Keratinocyte (primary cell): ENCODE measurements at regions not wholly inside any gene's neighbourhood (a gene's known extent, or its start where the extent isn't known, plus 50 kb on each side); places are given as distances from the start of the nearest gene placed in this dataset.

Experiments
- DNase-seq: peaks from one replicate; pipeline ENCODE4 v3.0.0-alpha.2; 2011; ENCODE audit warnings: low read depth, missing footprints, low spot score
- FAIRE-seq: peaks from 2 replicates; lab custom pipeline; 2011; peaks lifted over from hg19 to GRCh38; lab: Jason Lieb, UNC
- H2AFZ ChIP-seq: 2 replicates; pipeline ENCODE4 v1.6.0; 2012; ENCODE audit warnings: low read length, control low read depth, inconsistent platforms; ENCODE audit not compliant: control insufficient read depth
- H3K27ac ChIP-seq: 2 replicates; pipeline ENCODE4 v1.5.1; 2011; ENCODE audit warnings: low read length; ENCODE audit not compliant: control insufficient read depth, insufficient read depth
- H3K27me3 ChIP-seq: 3 replicates; pipeline ENCODE4 v1.6.0; 2011; ENCODE audit warnings: low read length; ENCODE audit not compliant: control insufficient read depth, insufficient read depth; ENCODE audit errors: extremely low read depth
- H3K36me3 ChIP-seq, 2 experiments: 2 replicates in 1 of 2; 3 replicates in 1 of 2; pipeline ENCODE4 v1.5.1; 2011; ENCODE audit warnings: low read length in 2 of 2, mild to moderate bottlenecking in 1 of 2; ENCODE audit not compliant: control insufficient read depth in 2 of 2, insufficient read depth in 2 of 2; ENCODE audit errors: extremely low read depth in 1 of 2
- H3K4me1 ChIP-seq: 3 replicates; pipeline ENCODE4 v1.5.1; 2011; ENCODE audit warnings: low read length; ENCODE audit not compliant: control insufficient read depth, insufficient read depth; ENCODE audit errors: extremely low read depth
- H3K4me2 ChIP-seq: 3 replicates; pipeline ENCODE4 v1.6.0; 2011; ENCODE audit warnings: low read depth, low read length; ENCODE audit not compliant: control insufficient read depth, insufficient read depth; ENCODE audit errors: extremely low read depth
- H3K4me3 ChIP-seq, 3 experiments: fragments of 200-600 bp in 1 of 3; sonication (generic) in 1 of 3; 2 replicates in 2 of 3; 3 replicates in 1 of 3; pipeline ENCODE4 v1.5.1; 2011 to 2016; ENCODE audit warnings: low read length in 3 of 3, mild to moderate bottlenecking in 3 of 3, control low read depth in 2 of 3, inconsistent platforms in 1 of 3, low read depth in 1 of 3, mixed read lengths in 1 of 3, mixed run types in 1 of 3, moderate library complexity in 1 of 3; ENCODE audit not compliant: control insufficient read depth in 2 of 3, insufficient read depth in 2 of 3; ENCODE audit errors: extremely low read depth in 1 of 3
- H3K79me2 ChIP-seq: 2 replicates; pipeline ENCODE4 v1.6.0; 2012; ENCODE audit warnings: low read length; ENCODE audit not compliant: control insufficient read depth, insufficient read depth
- H3K9ac ChIP-seq: 3 replicates; pipeline ENCODE4 v1.6.0; 2011; ENCODE audit warnings: low read length; ENCODE audit not compliant: control insufficient read depth, insufficient read depth; ENCODE audit errors: extremely low read depth
- H3K9me1 ChIP-seq: 3 replicates; pipeline ENCODE4 v1.6.0; 2011; ENCODE audit warnings: low read length; ENCODE audit not compliant: control insufficient read depth, insufficient read depth; ENCODE audit errors: extremely low read depth
- H3K9me3 ChIP-seq: 2 replicates; pipeline ENCODE4 v1.5.1; 2012; ENCODE audit warnings: low read depth, low read length; ENCODE audit not compliant: control insufficient read depth
- H4K20me1 ChIP-seq: 3 replicates; pipeline ENCODE4 v1.6.0; 2011; ENCODE audit warnings: low read length; ENCODE audit not compliant: control insufficient read depth, insufficient read depth; ENCODE audit errors: extremely low read depth
- CTCF ChIP-seq, 3 experiments: IDR thresholded peaks in 1 of 3; conservative IDR thresholded peaks in 1 of 3; optimal IDR thresholded peaks in 1 of 3; 2 replicates in 2 of 3; 3 replicates in 1 of 3; pipeline versions ENCODE3 to v1.5.1; 2011; ENCODE audit warnings: low read length in 3 of 3, mild to moderate bottlenecking in 3 of 3, moderate library complexity in 2 of 3, control low read depth in 1 of 3, inconsistent platforms in 1 of 3; ENCODE audit not compliant: insufficient read depth in 2 of 3; ENCODE audit errors: extremely low read depth in 1 of 3
- EZH2 ChIP-seq: IDR thresholded peaks from one replicate; pipeline ENCODE4 v1.6.1; 2012; ENCODE audit warnings: inconsistent platforms, mild to moderate bottlenecking, low read length, moderate library complexity
- dilution Hi-C: fragments of 300-500 bp; cut with MboI; formaldehyde crosslinking; loops from one replicate; pipeline ENCODE4 v1.7.0; 2020; ENCODE audit warnings: low sequenced_read_pairs; ENCODE audit not compliant: extremely low pct_ligation_motif_present

GRCh38 chr1:244335456-244335855 is 116.3 kb downstream of the ADSS2 start:
- no peak overlapping the region for H3K4me3 ChIP-seq
- H3K9me1 ChIP-seq, result no peaks in the 10 kb centered on the region
- no peaks in the 10 kb centered on the region for H4K20me1 ChIP-seq
- TF ChIP-seq EZH2, result no peak
- TF ChIP-seq CTCF (optimal IDR thresholded peaks at IDR 0.05 in 1 of 3, IDR thresholded peaks at IDR 0.05 in 1 of 3, conservative IDR thresholded peaks at IDR 0.05 in 1 of 3; ENCODE audit: extremely low read depth in 1 of 3, insufficient read depth in 2 of 3, low read length in 3 of 3), result no peak
- H3K27me3 ChIP-seq, result no peaks in the 10 kb centered on the region
- dilution Hi-C loops, result no loop called here
- no peaks in the 10 kb centered on the region for H3K9me3 ChIP-seq
- no peaks in the 10 kb centered on the region for H3K4me1 ChIP-seq
- DNase-seq (no peak), FAIRE-seq (no peak)
- no peak overlapping the region for H3K4me2 ChIP-seq
- no peaks in the 10 kb centered on the region for H3K36me3 ChIP-seq
- H2AFZ ChIP-seq, result no peak overlapping the region
- no peaks in the 10 kb centered on the region for H3K79me2 ChIP-seq
- H3K27ac ChIP-seq, result no peak overlapping the region
- no peak overlapping the region for H3K9ac ChIP-seq

- H3K9ac ChIP-seq, result no peak overlapping the region
- H3K9me3 ChIP-seq, result no peaks in the 10 kb centered on the region
- FAIRE-seq (no peak), DNase-seq (no peak)
- no peak overlapping the region for H3K27ac ChIP-seq
- no peaks in the 10 kb centered on the region for H4K20me1 ChIP-seq
- H3K4me2 ChIP-seq, result no peak overlapping the region
- H3K9me1 ChIP-seq, result no peaks in the 10 kb centered on the region
- H3K79me2 ChIP-seq, result no peaks in the 10 kb centered on the region
- TF ChIP-seq EZH2, result no peak
- no peak for TF ChIP-seq CTCF (optimal IDR thresholded peaks at IDR 0.05 in 1 of 3, IDR thresholded peaks at IDR 0.05 in 1 of 3, conservative IDR thresholded peaks at IDR 0.05 in 1 of 3; ENCODE audit: extremely low read depth in 1 of 3, insufficient read depth in 2 of 3, low read length in 3 of 3)
- H2AFZ ChIP-seq, result no peak overlapping the region
- H3K4me1 ChIP-seq, result peaks cover 3% of the 10 kb centered on the region
- H3K36me3 ChIP-seq, result no peaks in the 10 kb centered on the region
- no peaks in the 10 kb centered on the region for H3K27me3 ChIP-seq
- H3K4me3 ChIP-seq, result no peak overlapping the region
- dilution Hi-C loops, result no loop called here
These were observed 115.3 kb downstream of the ADSS2 start for GRCh38 chr1:244336232-244336899.
